H9 (cell line): ENCODE measurements at regions not wholly inside any gene's neighbourhood (a gene's known extent, or its start where the extent isn't known, plus 50 kb on each side); places are given as distances from the start of the nearest gene placed in this dataset.

Experiments used
- DNase-seq: peaks from one replicate; pipeline ENCODE4 v3.0.0-alpha.2; 2017
- H2AFZ ChIP-seq: one replicate; pipeline ENCODE4 v1.6.1; 2013; ENCODE audit warnings: mild to moderate bottlenecking, low read length, control low read depth, moderate library complexity
- H2AK5ac ChIP-seq: 2 replicates; pipeline ENCODE4 v1.6.1; 2013; ENCODE audit warnings: low read length, control low read depth, mixed read lengths; ENCODE audit not compliant: insufficient read length
- H2BK120ac ChIP-seq: one replicate; pipeline ENCODE4 v1.6.1; 2013; ENCODE audit warnings: low read depth, mild to moderate bottlenecking, low read length, control low read depth, inconsistent platforms; ENCODE audit not compliant: poor library complexity, severe bottlenecking
- H2BK12ac ChIP-seq: 2 replicates; pipeline ENCODE4 v1.6.1; 2013; ENCODE audit warnings: low read length, control low read depth, mixed read lengths, low read depth; ENCODE audit not compliant: insufficient read length
- H2BK15ac ChIP-seq: 2 replicates; pipeline ENCODE4 v1.6.1; 2013; ENCODE audit warnings: low read depth, low read length, control low read depth
- H2BK20ac ChIP-seq: one replicate; pipeline ENCODE4 v1.6.1; 2013; ENCODE audit warnings: low read depth, mild to moderate bottlenecking, low read length, control low read depth, inconsistent platforms; ENCODE audit not compliant: poor library complexity, severe bottlenecking
- H2BK5ac ChIP-seq: 2 replicates; pipeline ENCODE4 v1.6.1; 2013; ENCODE audit warnings: low read length, control low read depth, mixed read lengths; ENCODE audit not compliant: insufficient read length
- H3K14ac ChIP-seq: 2 replicates; pipeline ENCODE4 v1.6.1; 2013; ENCODE audit warnings: low read length, control low read depth; ENCODE audit not compliant: insufficient read depth
- H3K18ac ChIP-seq: 2 replicates; pipeline ENCODE4 v1.6.1; 2013; ENCODE audit warnings: low read depth, mild to moderate bottlenecking, mixed read lengths, low read length, control low read depth; ENCODE audit not compliant: insufficient read length
- H3K23ac ChIP-seq: 2 replicates; pipeline ENCODE4 v1.6.1; 2013; ENCODE audit warnings: low read length, control low read depth, mixed read lengths, low read depth; ENCODE audit not compliant: insufficient read length
- H3K23me2 ChIP-seq: 2 replicates; pipeline ENCODE4 v1.6.1; 2013; ENCODE audit warnings: low read depth, mild to moderate bottlenecking, mixed read lengths, low read length, control low read depth; ENCODE audit not compliant: insufficient read length, poor library complexity, severe bottlenecking
- H3K27ac ChIP-seq: 2 replicates; pipeline ENCODE4 v1.5.1; 2013; ENCODE audit warnings: low read length, control low read depth, mixed read lengths, low read depth; ENCODE audit not compliant: insufficient read length
- H3K27me3 ChIP-seq: 2 replicates; pipeline ENCODE4 v1.6.1; 2013; ENCODE audit warnings: low read length, control low read depth, inconsistent platforms; ENCODE audit not compliant: insufficient read depth
- H3K4ac ChIP-seq: 2 replicates; pipeline ENCODE4 v1.6.1; 2013; ENCODE audit warnings: low read depth, mild to moderate bottlenecking, control low read depth, inconsistent platforms, low read length, moderate library complexity
- H3K4me1 ChIP-seq: 2 replicates; pipeline ENCODE4 v1.6.1; 2013; ENCODE audit warnings: low read length, control low read depth, inconsistent platforms; ENCODE audit not compliant: insufficient read depth
- H3K4me2 ChIP-seq: 2 replicates; pipeline ENCODE4 v1.6.1; 2013; ENCODE audit warnings: low read length, control low read depth, mixed read lengths; ENCODE audit not compliant: insufficient read length, insufficient read depth
- H3K56ac ChIP-seq: 2 replicates; pipeline ENCODE4 v1.6.1; 2013; ENCODE audit warnings: low read depth, mild to moderate bottlenecking, mixed read lengths, low read length, control low read depth; ENCODE audit not compliant: insufficient read length
- H3K79me1 ChIP-seq: 2 replicates; pipeline ENCODE4 v1.6.1; 2013; ENCODE audit warnings: low read depth, mild to moderate bottlenecking, moderate library complexity, low read length, control low read depth, inconsistent platforms; ENCODE audit not compliant: insufficient read depth, poor library complexity, severe bottlenecking
- H3K79me2 ChIP-seq: 2 replicates; pipeline ENCODE4 v1.6.1; 2013; ENCODE audit warnings: low read length, control low read depth, inconsistent platforms; ENCODE audit not compliant: insufficient read depth
- H3K9ac ChIP-seq: 2 replicates; pipeline ENCODE4 v1.6.1; 2013; ENCODE audit warnings: low read length, control low read depth, mixed read lengths; ENCODE audit not compliant: insufficient read length; ENCODE audit errors: extremely low read depth
- H3K9me3 ChIP-seq: one replicate; pipeline ENCODE4 v1.6.1; 2013; ENCODE audit warnings: low read depth, low read length, inconsistent platforms; ENCODE audit not compliant: control insufficient read depth
- H3T11ph ChIP-seq: one replicate; pipeline ENCODE4 v1.6.1; 2013; ENCODE audit warnings: mild to moderate bottlenecking, low read length, control low read depth, inconsistent platforms
- H4K20me1 ChIP-seq: one replicate; pipeline ENCODE4 v1.6.1; 2013; ENCODE audit not compliant: control insufficient read depth, insufficient read length, insufficient read depth
- H4K5ac ChIP-seq: 2 replicates; pipeline ENCODE4 v1.6.1; 2013; ENCODE audit warnings: low read depth, mild to moderate bottlenecking, mixed read lengths, low read length, control low read depth; ENCODE audit not compliant: insufficient read length
- H4K8ac ChIP-seq: replicated peaks from 2 replicates; pipeline ENCODE4 v1.6.1; 2013; ENCODE audit warnings: low read length, control low read depth, mixed read lengths, low read depth; ENCODE audit not compliant: insufficient read length
- H4K91ac ChIP-seq: 2 replicates; pipeline ENCODE4 v1.6.1; 2013; ENCODE audit warnings: low read depth, mild to moderate bottlenecking, moderate library complexity, mixed read lengths, low read length, control low read depth; ENCODE audit not compliant: insufficient read length
- H3K27ac Mint-ChIP-seq, 3 experiments: 2 replicates in 2 of 3; 3 replicates in 1 of 3; pipeline ENCODE4 v1.8.0; 2020 to 2021; ENCODE audit warnings: mixed read lengths in 3 of 3, mild to moderate bottlenecking in 1 of 3, moderate library complexity in 1 of 3
- H3K27me3 Mint-ChIP-seq: 2 replicates; pipeline ENCODE4 v1.8.0; 2021; ENCODE audit warnings: low read depth, mild to moderate bottlenecking, moderate library complexity, mixed read lengths
- H3K36me3 Mint-ChIP-seq, 3 experiments: 2 replicates in 2 of 3; 3 replicates in 1 of 3; pipeline ENCODE4 v1.8.0; 2020 to 2021; ENCODE audit warnings: low read depth in 3 of 3, mixed read lengths in 3 of 3; ENCODE audit not compliant: insufficient read depth in 1 of 3
- H3K4me1 Mint-ChIP-seq, 2 experiments: 2 replicates each; pipeline ENCODE4 v1.8.0; 2020; ENCODE audit warnings: mixed read lengths in 2 of 2
- H3K4me3 Mint-ChIP-seq, 2 experiments: 2 replicates in 1 of 2; 3 replicates in 1 of 2; pipeline ENCODE4 v1.8.0; 2020 to 2021; ENCODE audit warnings: mild to moderate bottlenecking in 2 of 2, mixed read lengths in 2 of 2, moderate library complexity in 1 of 2
- H3K9me3 Mint-ChIP-seq, 2 experiments: 2 replicates in 1 of 2; 3 replicates in 1 of 2; pipeline ENCODE4 v1.8.0; 2020; ENCODE audit warnings: mild to moderate bottlenecking in 2 of 2, mixed read lengths in 2 of 2, moderate library complexity in 1 of 2
- CTCF ChIP-seq: fragments of 200-600 bp; sonication (generic); conservative IDR thresholded peaks from 3 replicates; pipeline ENCODE4 v1.8.0; 2021; ENCODE audit warnings: antibody characterized with exemption, mild to moderate bottlenecking

GRCh38 chr21:23438081-23438480 lies 2169.2 kb downstream of the MRPL39 start:
- Mint-ChIP-seq H3K9me3 (peaks cover 4 to 8% of the 10 kb centered on the region in 2 experiments; a peak in 1 of 5 replicates), H3K36me3 (peaks cover 0 to 5% (median 0%) of the 10 kb centered on the region in 3 experiments; a peak in 2 of 7 replicates), H3K27me3 (no peaks in the 10 kb centered on the region), H3K4me3 (no peak overlapping the region), H3K27ac (no peak overlapping the region), H3K4me1 (no peaks in the 10 kb centered on the region)
- no peaks in the 10 kb centered on the region for H3K79me2 ChIP-seq
- no peaks in the 10 kb centered on the region for H3K27me3 ChIP-seq
- no peak overlapping the region for H3K23ac ChIP-seq
- H3K18ac ChIP-seq, result no peak overlapping the region
- TF ChIP-seq CTCF, result no peak
- H2AFZ ChIP-seq, result no peak overlapping the region
- H4K5ac ChIP-seq, result no peak overlapping the region
- H3K4me1 ChIP-seq, result no peaks in the 10 kb centered on the region
- no peak overlapping the region for H3K4me2 ChIP-seq
- no peak overlapping the region for H3K9ac ChIP-seq
- no peaks in the 10 kb centered on the region for H3K79me1 ChIP-seq
- H3K56ac ChIP-seq, result no peak overlapping the region
- no peak for DNase-seq
- H3K23me2 ChIP-seq, result no peaks in the 10 kb centered on the region
- no peak overlapping the region for H2BK5ac ChIP-seq
- no peak overlapping the region for H2BK15ac ChIP-seq
- H3K14ac ChIP-seq, result no peak overlapping the region
- H2BK120ac ChIP-seq, result no peak overlapping the region
- no peak overlapping the region for H2BK20ac ChIP-seq
- no peak overlapping the region for H4K91ac ChIP-seq
- no peaks in the 10 kb centered on the region for H3K9me3 ChIP-seq
- no peaks in the 10 kb centered on the region for H4K20me1 ChIP-seq
- H3K27ac ChIP-seq, result no peak overlapping the region
- H3K4ac ChIP-seq, result no peak overlapping the region
- no peak overlapping the region for H2BK12ac ChIP-seq
- H2AK5ac ChIP-seq, result no peak overlapping the region
- H4K8ac ChIP-seq, result no peak overlapping the region
- no peak overlapping the region for H3T11ph ChIP-seq
